Kidney (tissue), 13 donors: ENCODE measurements at regions not wholly inside any gene's neighbourhood (a gene's known extent, or its start where the extent isn't known, plus 50 kb on each side); places are given as distances from the start of the nearest gene placed in this dataset.

ENCODE experiments used
- DNase-seq, 5 donors: peaks; one replicate each; pipeline ENCODE4 v3.0.0-alpha.2; 2013 to 2020
- FAIRE-seq: peaks from 2 replicates; lab custom pipeline; 2012; peaks lifted over from hg19 to GRCh38; lab: Jason Lieb, UNC
- H3K27ac ChIP-seq, 2 donors: one replicate each; pipeline ENCODE4 v1.7.0; 2013; ENCODE audit warnings: low read depth in 2 of 2, low read length in 2 of 2, inconsistent platforms in 1 of 2
- H3K27me3 ChIP-seq: one replicate; pipeline ENCODE4 v1.7.1; 2013; ENCODE audit warnings: low read length, inconsistent platforms; ENCODE audit not compliant: control insufficient read depth, insufficient read depth
- H3K36me3 ChIP-seq, 3 donors: one replicate each; pipeline versions ENCODE4 v1.7.0 to v1.7.1; 2013; ENCODE audit warnings: low read length in 3 of 3, control low read depth in 1 of 3, inconsistent platforms in 1 of 3; ENCODE audit not compliant: insufficient read depth in 3 of 3, control insufficient read depth in 2 of 3
- H3K4me1 ChIP-seq, 3 donors: one replicate each; pipeline versions ENCODE4 v1.7.0 to v1.7.1; 2013; ENCODE audit warnings: low read length in 3 of 3, inconsistent platforms in 1 of 3, low read depth in 1 of 3; ENCODE audit not compliant: control insufficient read depth in 2 of 3, insufficient read depth in 2 of 3
- H3K4me3 ChIP-seq, 3 donors: one replicate each; pipeline versions ENCODE4 v1.7.0 to v1.8.1; 2013; ENCODE audit warnings: low read length in 3 of 3, control low read depth in 1 of 3, inconsistent platforms in 1 of 3
- H3K9ac ChIP-seq, 3 donors: one replicate each; pipeline versions ENCODE4 v1.7.0 to v1.7.1; 2013; ENCODE audit warnings: low read length in 3 of 3, control low read depth in 1 of 3, inconsistent platforms in 1 of 3
- H3K9me3 ChIP-seq, 3 donors: one replicate each; pipeline versions ENCODE4 v1.7.0 to v1.7.1; 2013; ENCODE audit warnings: low read length in 3 of 3, control low read depth in 1 of 3, inconsistent platforms in 1 of 3; ENCODE audit not compliant: control insufficient read depth in 2 of 3, insufficient read depth in 1 of 3
- CTCF ChIP-seq: IDR thresholded peaks from 3 replicates; pipeline ENCODE4 v1.5.1; 2012; ENCODE audit warnings: mild to moderate bottlenecking, moderate library complexity, borderline replicate concordance; ENCODE audit not compliant: insufficient read depth; ENCODE audit errors: extremely low read depth
- intact Hi-C: fragments of 100-400 bp; cut with DNase I; formaldehyde crosslinking; loops from one replicate; pipeline ENCODE4 v1.11.1; 2022
- donor health status: control.
- donor health status: control.
- donor health status: control.
- donor health status: control.
- donor health status: control.
- donor health status: DM: yes; HTN: yes; CAD: no.
- donor health status: Normal renal cell carcinoma (clear cell type).

- H3K4me1 ChIP-seq = no peaks in the 10 kb centered on the region
- intact Hi-C loops = no loop called here
- no peak overlapping the region for H3K4me3 ChIP-seq
- no peaks in the 10 kb centered on the region for H3K36me3 ChIP-seq
- peaks cover 0 to 4% (median 0%) of the 10 kb centered on the region in 3 donors for H3K9me3 ChIP-seq
- no peak for TF ChIP-seq CTCF
- no peak overlapping the region for H3K9ac ChIP-seq
- no peak overlapping the region for H3K27ac ChIP-seq
- H3K27me3 ChIP-seq = no peaks in the 10 kb centered on the region
- DNase-seq (peak in 1 of 5 donors; percentile 15), FAIRE-seq (no peak)
These were observed 275.0 kb downstream of the CENPW start for GRCh38 chr6:126614642-126615504.

GRCh38 chr6:126616866-126617265 lies 277.0 kb downstream of the CENPW start:
- no peaks in the 10 kb centered on the region for H3K36me3 ChIP-seq
- no peak for TF ChIP-seq CTCF
- no peak for DNase-seq
- FAIRE-seq = no peak
- intact Hi-C loops = no loop called here
- no peak overlapping the region for H3K9ac ChIP-seq
- no peak overlapping the region for H3K4me3 ChIP-seq
- H3K9me3 ChIP-seq = peaks cover 0 to 3% (median 0%) of the 10 kb centered on the region in 3 donors
- no peaks in the 10 kb centered on the region for H3K27me3 ChIP-seq
- H3K4me1 ChIP-seq = no peaks in the 10 kb centered on the region
- no peak overlapping the region for H3K27ac ChIP-seq

- H3K4me3 ChIP-seq = no peak overlapping the region
- intact Hi-C loops = no loop called here
- no peaks in the 10 kb centered on the region for H3K27me3 ChIP-seq
- no peaks in the 10 kb centered on the region for H3K36me3 ChIP-seq
- FAIRE-seq = no peak
- no peak overlapping the region for H3K9ac ChIP-seq
- TF ChIP-seq CTCF = no peak
- no peaks in the 10 kb centered on the region for H3K9me3 ChIP-seq
- no peak overlapping the region for H3K27ac ChIP-seq
- DNase-seq = no peak
- no peaks in the 10 kb centered on the region for H3K4me1 ChIP-seq
These were observed 278.9 kb downstream of the CENPW start for GRCh38 chr6:126618639-126619343.
